Neuron (in vitro differentiated cells): ENCODE measurements at regions not wholly inside any gene's neighbourhood (a gene's known extent, or its start where the extent isn't known, plus 50 kb on each side); places are given as distances from the start of the nearest gene placed in this dataset.

Source experiments
- H2AFZ ChIP-seq: one replicate; pipeline ENCODE4 v1.6.1; 2013; ENCODE audit warnings: low read depth, mild to moderate bottlenecking, inconsistent platforms, low read length, moderate library complexity
- H3K27me3 ChIP-seq: one replicate; pipeline ENCODE4 v1.6.1; 2013; ENCODE audit warnings: low read length; ENCODE audit not compliant: insufficient read depth
- H3K36me3 ChIP-seq: one replicate; pipeline ENCODE4 v1.6.1; 2013; ENCODE audit warnings: low read length; ENCODE audit not compliant: insufficient read depth
- H3K4me1 ChIP-seq: one replicate; pipeline ENCODE4 v1.6.1; 2013; ENCODE audit warnings: low read length; ENCODE audit not compliant: insufficient read depth
- H3K4me3 ChIP-seq: 2 replicates; pipeline ENCODE4 v1.5.1; 2013; ENCODE audit warnings: mild to moderate bottlenecking, low read length, moderate library complexity
- H3K9me3 ChIP-seq: one replicate; pipeline ENCODE4 v1.6.1; 2013; ENCODE audit warnings: low read length

GRCh38 chr22:44442186-44442815 is 55.7 kb downstream of the RTL6 start:
- no peaks in the 10 kb centered on the region for H3K9me3 ChIP-seq
- H3K4me3 ChIP-seq = no peak overlapping the region

GRCh38 chr22:44441401-44442185 is 56.4 kb downstream of the RTL6 start:
- Histone ChIP-seq H3K36me3 (no peaks in the 10 kb centered on the region), H3K4me3 (no peak overlapping the region), H3K27me3 (peaks cover 11% of the 10 kb centered on the region), H3K9me3 (no peaks in the 10 kb centered on the region), H3K4me1 (no peaks in the 10 kb centered on the region), H2AFZ (no peak overlapping the region)

More at GRCh38 chr22:44442186-44442815, 55.7 kb downstream of the RTL6 start:
- H2AFZ ChIP-seq = no peak overlapping the region
- H3K4me1 ChIP-seq = no peaks in the 10 kb centered on the region
- no peaks in the 10 kb centered on the region for H3K36me3 ChIP-seq
- H3K27me3 ChIP-seq = peaks cover 11% of the 10 kb centered on the region

DNA sequence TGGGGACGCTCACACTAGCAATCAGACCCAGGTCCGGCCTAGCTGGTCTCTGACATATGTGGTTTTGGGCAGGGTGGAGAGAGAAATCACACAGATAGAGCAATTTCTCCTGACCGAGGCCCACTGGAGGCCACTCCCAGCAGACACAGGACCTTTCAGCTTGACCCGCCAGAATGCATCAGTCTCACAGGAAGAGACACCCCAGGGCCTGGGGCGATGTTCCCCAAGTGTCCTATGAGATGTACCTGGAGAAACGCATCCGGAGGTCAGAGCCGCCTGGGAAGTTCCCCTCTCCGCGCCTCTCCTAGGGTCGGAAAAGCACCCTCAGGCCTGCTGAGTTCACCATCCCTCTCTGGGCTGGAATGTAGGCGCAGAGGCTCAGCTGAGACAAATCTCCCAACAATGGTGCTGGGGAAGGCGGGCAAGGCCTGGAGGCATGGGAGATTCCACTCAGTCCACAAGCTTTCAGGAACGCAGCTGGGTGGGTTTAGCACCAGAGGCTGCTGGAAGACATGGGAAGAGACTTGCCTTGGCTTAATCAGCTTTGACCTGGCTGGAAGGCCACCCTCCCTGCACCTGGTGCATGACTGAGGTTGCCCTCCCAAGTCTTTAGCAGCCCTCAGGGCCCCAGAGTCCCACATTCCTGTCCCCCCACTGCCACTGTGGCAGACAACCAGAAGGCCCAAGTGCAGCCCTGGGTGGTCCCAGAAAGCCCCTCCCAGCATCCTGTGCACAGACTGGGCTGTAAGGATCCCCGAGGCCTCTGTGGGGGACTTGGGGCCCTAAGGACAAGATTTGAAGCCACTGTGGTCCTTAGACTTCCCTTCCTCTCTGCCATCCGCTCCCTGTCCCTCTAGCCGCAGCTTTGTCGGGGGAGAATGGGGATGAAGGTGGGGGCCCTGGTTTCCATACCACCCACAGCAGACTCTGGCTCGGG is 57.5 kb downstream of the RTL6 start:
- peaks cover 11% of the 10 kb centered on the region for H3K27me3 ChIP-seq
- no peaks in the 10 kb centered on the region for H3K36me3 ChIP-seq
- no peak overlapping the region for H3K4me3 ChIP-seq
- H2AFZ ChIP-seq = no peak overlapping the region
- no peaks in the 10 kb centered on the region for H3K9me3 ChIP-seq
- H3K4me1 ChIP-seq = no peaks in the 10 kb centered on the region

- H2AFZ ChIP-seq = no peak overlapping the region
- peaks cover 11% of the 10 kb centered on the region for H3K27me3 ChIP-seq
These were observed 58.4 kb downstream of the RTL6 start for GRCh38 chr22:44439356-44440223.

GRCh38 chr22:44438481-44439131 is 59.4 kb downstream of the RTL6 start:
- Histone ChIP-seq H3K4me1 (no peaks in the 10 kb centered on the region), H2AFZ (no peak overlapping the region), H3K27me3 (peaks cover 8% of the 10 kb centered on the region), H3K9me3 (no peaks in the 10 kb centered on the region), H3K4me3 (no peak overlapping the region), H3K36me3 (no peaks in the 10 kb centered on the region)

More at GRCh38 chr22:44439356-44440223, 58.4 kb downstream of the RTL6 start:
- Histone ChIP-seq H3K4me3 (no peak overlapping the region), H3K36me3 (no peaks in the 10 kb centered on the region), H3K9me3 (no peaks in the 10 kb centered on the region), H3K4me1 (no peaks in the 10 kb centered on the region)

- no peak overlapping the region for H2AFZ ChIP-seq
- no peaks in the 10 kb centered on the region for H3K9me3 ChIP-seq
- H3K27me3 ChIP-seq = peaks cover 7% of the 10 kb centered on the region
- H3K4me3 ChIP-seq = no peak overlapping the region
- H3K36me3 ChIP-seq = no peaks in the 10 kb centered on the region
- no peaks in the 10 kb centered on the region for H3K4me1 ChIP-seq
These were observed 60.0 kb downstream of the RTL6 start for GRCh38 chr22:44438056-44438455.

DNA sequence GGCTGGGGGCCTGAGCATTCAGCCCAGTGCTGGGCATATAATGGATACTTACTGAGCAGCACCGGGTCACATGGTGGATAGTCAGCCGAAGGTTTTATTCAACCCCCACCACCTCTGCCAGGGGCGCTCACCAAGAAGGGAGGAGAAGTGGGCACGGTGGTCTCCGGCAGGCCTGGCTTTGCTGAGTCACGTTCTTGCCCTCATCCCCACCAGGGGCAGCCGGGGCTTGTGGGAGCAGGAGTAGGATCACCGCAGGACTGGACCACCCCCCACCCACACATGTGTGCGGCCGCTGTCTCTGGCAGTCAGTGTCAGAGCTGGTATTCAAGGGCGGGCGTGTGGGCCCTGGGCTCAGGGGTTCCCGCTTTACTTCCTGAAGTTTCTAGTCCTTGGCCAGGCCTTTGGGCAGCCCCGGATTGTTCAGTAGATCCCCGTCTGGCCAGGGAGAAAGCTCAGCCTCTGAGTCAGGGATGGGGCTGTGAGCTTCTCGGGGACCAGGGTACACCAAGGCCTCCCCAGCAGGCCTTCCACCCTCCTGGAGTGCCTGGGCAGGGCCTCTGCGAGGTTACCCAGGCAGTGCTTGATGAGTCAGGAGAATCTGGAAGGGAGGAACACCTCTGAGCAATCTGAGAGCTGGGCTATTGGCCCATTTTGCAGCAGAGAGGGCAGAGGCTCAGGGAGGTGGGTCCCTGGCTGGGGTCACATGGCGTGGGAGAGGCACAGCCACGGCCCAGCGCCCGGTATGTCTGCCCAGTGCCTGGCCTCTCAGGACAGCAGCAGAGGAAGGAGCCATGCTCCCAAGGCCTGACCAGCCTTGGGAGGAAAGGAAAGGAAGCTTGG is 60.6 kb downstream of the RTL6 start:
- Histone ChIP-seq H2AFZ (no peak overlapping the region), H3K9me3 (no peaks in the 10 kb centered on the region), H3K27me3 (peaks cover 2% of the 10 kb centered on the region), H3K4me1 (no peaks in the 10 kb centered on the region), H3K36me3 (no peaks in the 10 kb centered on the region), H3K4me3 (no peak overlapping the region)

- H3K4me3 ChIP-seq = no peak overlapping the region
- H3K27me3 ChIP-seq = peaks cover 2% of the 10 kb centered on the region
- no peaks in the 10 kb centered on the region for H3K9me3 ChIP-seq
- H2AFZ ChIP-seq = no peak overlapping the region
- no peaks in the 10 kb centered on the region for H3K4me1 ChIP-seq
- no peaks in the 10 kb centered on the region for H3K36me3 ChIP-seq
These were observed 61.3 kb downstream of the RTL6 start for GRCh38 chr22:44436736-44437135.

GRCh38 chr22:44431256-44431655 is 66.8 kb downstream of the RTL6 start:
- H3K27me3 ChIP-seq = peaks cover 2% of the 10 kb centered on the region
- peaks cover 15% of the 10 kb centered on the region for H3K4me1 ChIP-seq
- no peak overlapping the region for H3K4me3 ChIP-seq
- H3K36me3 ChIP-seq = no peaks in the 10 kb centered on the region
- H3K9me3 ChIP-seq = no peaks in the 10 kb centered on the region
- H2AFZ ChIP-seq = no peak overlapping the region

GRCh38 chr22:44430716-44431115 is 67.3 kb downstream of the RTL6 start:
- H3K4me3 ChIP-seq = no peak overlapping the region
- H3K27me3 ChIP-seq = peaks cover 2% of the 10 kb centered on the region

DNA sequence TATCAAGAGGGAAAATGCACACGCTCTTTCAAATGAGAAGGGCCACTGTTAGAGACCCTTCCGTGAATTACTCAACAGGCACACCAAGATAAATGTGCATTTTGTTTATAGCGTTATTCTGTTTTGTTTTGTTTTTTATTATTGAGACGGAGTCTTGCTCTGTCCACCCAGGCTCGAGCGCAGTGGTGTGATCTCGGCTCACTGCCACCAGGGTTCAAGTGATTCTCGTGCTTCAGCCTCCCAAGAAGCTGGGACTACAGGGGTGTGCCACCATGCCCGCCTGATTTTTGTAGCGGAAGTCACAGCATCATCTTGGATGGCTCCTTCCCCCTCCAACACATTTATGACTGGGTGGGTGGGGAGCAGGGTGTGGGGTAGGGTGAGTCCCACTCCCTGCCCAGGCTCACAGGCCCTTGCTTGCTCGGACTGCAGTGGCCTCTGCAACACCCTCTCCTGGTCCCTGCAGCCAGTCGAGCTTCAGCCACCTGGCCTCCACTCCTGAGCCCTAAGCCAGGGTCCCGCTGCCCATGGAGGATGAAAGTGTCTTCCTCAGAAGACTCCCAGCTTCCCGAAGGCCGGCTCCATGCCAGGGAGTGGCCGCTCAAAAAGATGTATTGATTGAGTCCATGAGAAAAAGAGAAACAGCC is 68.0 kb downstream of the RTL6 start:
- no peaks in the 10 kb centered on the region for H3K36me3 ChIP-seq
- no peaks in the 10 kb centered on the region for H3K9me3 ChIP-seq
- H3K27me3 ChIP-seq = peaks cover 2% of the 10 kb centered on the region
- H2AFZ ChIP-seq = no peak overlapping the region
- H3K4me3 ChIP-seq = no peak overlapping the region
- H3K4me1 ChIP-seq = peaks cover 15% of the 10 kb centered on the region

More at GRCh38 chr22:44430716-44431115, 67.3 kb downstream of the RTL6 start:
- Histone ChIP-seq H3K36me3 (no peaks in the 10 kb centered on the region), H3K9me3 (no peaks in the 10 kb centered on the region), H3K4me1 (peaks cover 15% of the 10 kb centered on the region), H2AFZ (no peak overlapping the region)
